NCI-H128 (cell line): ENCODE measurements at regions not wholly inside any gene's neighbourhood (a gene's known extent, or its start where the extent isn't known, plus 50 kb on each side); places are given as distances from the start of the nearest gene placed in this dataset.
A peak's percentile ranks its signal among the peaks of the same experiment; 100 is the strongest.

Experiments
- DNase-seq: peaks from one replicate; lab custom pipeline; 2025; ENCODE audit not compliant: unreplicated experiment; lab: John Stamatoyannopoulos, UW

DNA sequence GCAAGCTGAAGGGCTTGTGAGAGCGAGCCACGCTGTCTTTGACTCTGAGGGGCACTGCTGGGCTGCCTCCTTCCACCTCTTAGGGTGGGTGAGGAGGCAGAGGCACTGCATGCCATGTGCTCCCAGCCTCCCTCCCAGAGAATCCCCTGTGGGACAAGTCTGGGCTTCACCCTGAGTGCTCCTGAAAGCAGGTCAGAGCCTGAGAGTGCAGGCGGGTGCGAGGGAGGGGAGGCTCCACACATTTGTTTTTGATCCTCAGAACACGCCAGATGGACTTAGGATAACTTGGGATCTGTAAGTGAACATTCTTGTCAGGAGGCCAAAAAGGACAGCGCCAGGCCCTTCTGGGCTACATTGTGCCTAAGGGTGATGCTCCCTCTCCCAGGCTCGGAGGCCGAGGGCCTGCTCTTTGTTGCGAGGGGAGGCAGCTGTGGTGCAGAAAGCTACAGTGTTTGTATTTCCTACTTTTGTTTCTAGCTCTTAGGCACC, 155.4 kb downstream of the TMX1 start:
- no peak for DNase-seq

GRCh38 chr14:51396222-51396815, 156.3 kb downstream of the TMX1 start:
- no peak for DNase-seq

- no peak for DNase-seq
Observed at GRCh38 chr14:51398898-51399297, 158.9 kb downstream of the TMX1 start.

GRCh38 chr14:51400139-51400538, 160.1 kb downstream of the TMX1 start:
- no peak for DNase-seq

- DNase-seq = no peak
Observed at GRCh38 chr14:51401272-51401671, 161.2 kb downstream of the TMX1 start.

DNA sequence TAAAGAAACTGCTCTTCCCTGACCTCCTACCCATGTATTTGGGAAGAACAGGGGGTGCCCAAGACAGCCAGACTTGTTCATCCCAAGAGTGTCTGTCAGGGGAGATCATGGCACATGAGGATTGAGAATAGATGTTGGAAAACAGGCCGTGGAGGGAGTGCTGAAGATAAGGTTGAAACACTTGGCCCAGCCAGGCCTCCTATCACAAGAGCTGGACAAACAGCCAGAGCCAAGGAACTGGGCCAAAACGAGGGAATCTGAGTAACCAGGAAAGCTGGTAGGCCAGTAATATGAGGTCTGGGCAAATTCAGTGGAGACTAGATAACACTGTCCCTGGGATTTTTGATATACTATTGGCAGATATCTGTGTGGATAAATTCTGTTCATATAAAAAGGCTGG, 161.7 kb downstream of the TMX1 start:
- no peak for DNase-seq

DNA sequence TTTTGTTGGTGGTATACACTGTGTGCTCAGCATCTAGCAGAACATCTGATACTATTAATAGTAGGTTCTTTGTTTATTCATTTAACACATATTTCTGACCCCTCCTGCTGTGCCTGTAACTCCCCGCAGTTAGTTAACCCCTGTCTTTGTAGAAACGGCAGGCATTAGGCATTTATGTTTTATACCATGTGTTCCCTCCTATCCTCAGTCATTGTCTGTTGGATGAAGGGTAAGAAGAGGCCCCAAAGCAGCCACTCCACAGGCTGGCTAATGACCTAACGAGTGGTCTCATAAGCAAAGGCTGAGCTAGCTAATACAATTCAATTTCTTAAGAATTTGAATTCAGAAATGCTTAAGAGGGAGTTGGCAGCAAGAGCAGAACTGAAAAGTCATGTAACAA, 170.8 kb downstream of the TMX1 start:
- DNase-seq = no peak

DNA sequence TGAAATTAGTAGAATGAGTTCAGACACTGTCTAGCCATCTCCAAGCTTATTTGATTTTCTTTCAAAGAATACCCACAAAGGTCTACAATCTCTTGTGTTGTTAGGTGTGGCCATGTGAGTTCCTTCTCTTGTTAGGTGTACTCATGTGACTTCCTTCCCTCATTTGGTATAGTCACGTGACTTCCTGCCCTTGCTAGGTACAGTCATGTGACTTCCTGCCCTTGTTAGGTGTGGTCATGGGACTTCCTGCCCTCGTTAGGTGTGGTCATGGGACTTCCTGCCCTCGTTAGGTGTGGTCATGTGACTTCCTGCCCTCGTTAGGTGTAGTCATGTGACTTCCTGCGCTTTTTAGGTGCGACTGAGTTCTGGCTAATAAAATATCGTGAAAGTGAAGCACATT, 179.6 kb downstream of the TMX1 start:
- DNase-seq = no peak

GRCh38 chr14:51422704-51423103, 182.7 kb downstream of the TMX1 start:
- DNase-seq = no peak

DNA sequence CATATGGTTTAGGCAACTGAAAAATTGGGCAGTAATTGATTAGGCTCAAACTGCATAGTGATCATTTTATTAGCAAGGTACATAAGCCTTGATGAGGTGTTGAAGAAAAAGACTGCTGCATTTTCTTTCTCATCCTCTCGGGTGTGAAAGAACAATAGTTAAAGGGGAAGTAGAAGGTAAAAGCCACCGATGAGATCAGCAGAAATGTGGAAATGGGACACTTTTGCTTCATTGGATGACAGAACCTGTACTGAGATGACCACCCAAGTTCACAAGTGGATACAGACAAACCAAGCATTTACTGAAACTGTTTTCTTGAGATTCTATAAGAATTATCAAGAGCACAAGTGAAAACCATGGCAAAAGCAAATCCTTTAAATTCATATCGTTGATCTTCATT, 184.0 kb downstream of the TMX1 start:
- no peak for DNase-seq

GRCh38 chr14:51424561-51425251, 184.7 kb downstream of the TMX1 start:
- DNase-seq = no peak

- DNase-seq = no peak
Observed at GRCh38 chr14:51428981-51429380, 188.9 kb downstream of the TMX1 start.

GRCh38 chr14:51430079-51430478, 190.0 kb downstream of the TMX1 start:
- no peak for DNase-seq

DNA sequence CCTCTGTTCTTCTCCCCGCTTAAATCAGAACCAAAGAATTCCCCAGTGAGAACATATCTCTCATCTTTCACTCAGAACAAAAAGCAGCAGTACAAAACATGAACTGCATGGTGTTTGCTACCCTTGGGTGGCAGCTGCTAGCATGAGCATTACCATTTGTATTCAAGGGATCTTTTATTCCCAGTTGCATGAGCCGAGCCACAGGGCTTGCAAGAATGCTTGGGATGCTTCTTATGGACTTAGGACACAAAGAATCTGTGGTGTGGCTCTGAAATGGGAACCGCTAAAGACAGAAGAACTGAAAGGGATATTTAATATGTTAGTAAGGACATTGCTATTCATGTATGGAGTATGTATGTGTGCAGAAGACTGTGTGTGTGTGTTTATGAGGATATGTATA, 190.6 kb downstream of the TMX1 start:
- DNase-seq = peak; percentile 12

DNA sequence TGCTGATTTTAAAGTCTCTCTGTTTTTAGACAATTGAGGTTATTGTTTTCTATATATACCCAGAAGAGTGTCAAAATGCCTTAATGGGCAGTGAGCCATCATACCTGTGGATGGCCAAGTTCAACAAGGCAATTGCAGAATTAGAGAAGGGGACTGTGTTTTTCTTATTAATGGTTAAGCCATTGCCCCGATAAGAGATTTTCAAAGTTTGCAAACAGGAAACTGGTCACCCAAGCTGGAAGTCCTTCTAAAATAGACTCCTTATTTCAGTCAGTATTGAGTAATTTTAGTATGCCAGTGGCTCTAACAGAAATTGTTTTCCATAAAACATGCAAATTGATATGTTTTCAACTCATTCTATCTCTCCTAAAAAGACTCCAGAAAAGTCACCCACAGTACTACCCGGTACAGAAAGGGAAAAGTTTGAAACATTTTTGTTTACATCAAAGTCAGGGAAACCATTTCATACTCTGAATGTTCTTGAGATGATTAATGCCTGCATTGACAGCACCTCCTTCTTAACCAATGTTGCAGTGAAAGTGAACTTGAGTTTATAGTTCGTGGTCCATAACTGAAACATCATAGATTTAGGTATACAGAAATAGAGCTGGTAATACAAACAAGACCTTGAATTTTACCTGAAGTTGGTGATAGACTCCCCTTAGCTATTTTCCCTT, 191.1 kb downstream of the TMX1 start:
- no peak for DNase-seq

DNA sequence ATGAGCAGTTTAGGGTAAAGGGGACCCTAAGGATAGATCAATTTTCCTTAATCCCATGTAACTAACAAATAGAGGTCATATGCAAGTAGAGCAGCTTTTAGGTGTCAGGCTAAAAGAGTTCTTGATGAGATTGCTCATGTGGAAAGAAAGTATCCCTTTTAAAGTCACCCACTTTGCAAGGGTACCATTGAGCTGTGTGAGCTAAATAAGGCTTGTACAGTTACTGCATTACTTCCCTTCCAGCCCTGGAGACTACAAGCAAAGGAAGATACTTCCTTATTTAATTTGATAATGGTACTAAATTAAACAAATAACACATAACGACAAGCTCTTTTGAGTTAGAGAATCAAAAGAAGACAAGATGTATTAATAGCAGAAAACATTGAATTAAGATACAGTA, 191.7 kb downstream of the TMX1 start:
- no peak for DNase-seq

DNA sequence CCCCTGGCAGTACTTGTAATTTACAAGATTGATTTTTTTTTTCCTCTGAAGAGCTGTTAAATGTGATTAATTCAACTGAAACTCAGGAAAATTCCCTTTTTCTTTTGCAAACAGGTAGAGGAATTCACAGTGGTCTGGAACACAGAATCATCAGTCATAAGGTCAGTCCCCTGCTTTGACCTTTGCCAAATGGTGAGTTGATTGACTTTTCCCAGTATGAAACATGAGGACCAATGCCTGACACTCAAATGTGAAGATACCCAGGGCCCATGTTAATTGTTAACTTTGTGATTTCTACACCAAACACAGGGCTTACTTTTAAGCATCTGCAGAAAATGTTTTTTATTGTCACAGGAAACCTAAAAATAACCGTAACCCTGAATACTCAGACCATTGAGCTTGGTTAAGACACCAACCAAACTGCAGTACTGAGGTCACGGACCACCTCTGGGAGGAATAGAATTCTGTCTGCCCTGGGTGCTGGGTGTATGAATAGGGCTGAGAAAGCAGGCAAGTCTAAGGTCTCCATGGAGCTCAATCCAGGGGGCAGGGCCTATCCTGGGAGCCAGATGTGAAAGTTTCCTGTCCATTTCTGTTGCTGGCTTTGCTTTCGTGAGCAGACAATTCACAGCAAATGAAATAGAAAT, 192.4 kb downstream of the TMX1 start:
- no peak for DNase-seq

DNA sequence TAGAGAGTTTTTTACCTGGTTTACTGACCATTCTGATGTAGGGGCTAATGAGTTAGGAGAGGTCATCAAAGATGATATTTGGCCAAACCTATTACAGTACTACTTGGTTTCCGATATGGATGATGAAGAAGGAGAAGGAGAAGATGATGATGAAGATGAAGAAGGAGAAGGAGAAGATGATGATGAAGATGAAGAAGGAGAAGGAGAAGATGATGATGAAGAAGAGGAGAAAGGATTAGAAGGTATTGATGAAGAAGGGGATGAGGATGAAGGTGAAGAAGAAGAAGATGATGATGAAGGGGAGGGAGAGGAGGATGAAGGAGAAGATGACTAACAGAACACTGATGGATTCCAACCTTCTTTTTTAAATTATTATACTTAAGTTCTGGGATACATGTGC, 196.6 kb downstream of the TMX1 start:
- DNase-seq = no peak

DNA sequence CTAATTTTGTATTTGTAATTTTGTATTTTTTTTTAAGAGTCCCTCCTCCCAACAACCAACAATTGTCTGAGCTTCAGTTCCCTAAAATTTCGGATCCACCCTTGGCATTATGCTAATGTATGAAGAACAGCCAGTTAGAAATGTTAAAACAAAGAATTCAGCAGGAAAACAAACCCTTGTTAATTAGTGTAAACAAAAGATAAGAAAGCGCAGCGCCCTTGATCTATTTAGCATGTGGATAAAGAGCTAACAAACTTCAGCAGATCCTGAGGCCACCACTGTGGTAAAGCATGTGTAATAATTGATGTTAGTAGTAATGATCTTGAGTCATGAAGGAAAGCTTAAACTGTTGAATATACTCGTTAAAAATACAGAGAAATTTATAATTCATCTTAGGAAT, 199.8 kb downstream of the TMX1 start:
- DNase-seq = no peak

DNA sequence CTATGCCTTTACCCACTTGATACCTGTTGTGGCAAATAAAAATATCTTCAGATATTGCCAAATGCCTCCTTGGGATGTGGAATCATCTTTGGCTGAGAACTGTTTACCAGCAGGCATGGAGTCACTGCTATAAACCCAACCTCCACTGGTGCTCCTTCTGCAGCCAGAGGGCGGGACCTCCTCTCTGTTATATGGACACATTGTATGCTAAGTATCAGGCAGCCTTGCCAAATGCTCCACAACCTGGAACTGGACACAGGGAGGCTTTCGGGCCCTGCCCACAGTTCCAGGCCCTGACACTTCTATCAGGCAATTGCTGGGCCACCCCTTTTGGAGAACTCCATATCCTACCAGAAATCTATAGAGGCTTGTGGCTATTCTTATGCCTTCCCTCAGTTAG, 201.0 kb downstream of the TMX1 start:
- DNase-seq = no peak

DNA sequence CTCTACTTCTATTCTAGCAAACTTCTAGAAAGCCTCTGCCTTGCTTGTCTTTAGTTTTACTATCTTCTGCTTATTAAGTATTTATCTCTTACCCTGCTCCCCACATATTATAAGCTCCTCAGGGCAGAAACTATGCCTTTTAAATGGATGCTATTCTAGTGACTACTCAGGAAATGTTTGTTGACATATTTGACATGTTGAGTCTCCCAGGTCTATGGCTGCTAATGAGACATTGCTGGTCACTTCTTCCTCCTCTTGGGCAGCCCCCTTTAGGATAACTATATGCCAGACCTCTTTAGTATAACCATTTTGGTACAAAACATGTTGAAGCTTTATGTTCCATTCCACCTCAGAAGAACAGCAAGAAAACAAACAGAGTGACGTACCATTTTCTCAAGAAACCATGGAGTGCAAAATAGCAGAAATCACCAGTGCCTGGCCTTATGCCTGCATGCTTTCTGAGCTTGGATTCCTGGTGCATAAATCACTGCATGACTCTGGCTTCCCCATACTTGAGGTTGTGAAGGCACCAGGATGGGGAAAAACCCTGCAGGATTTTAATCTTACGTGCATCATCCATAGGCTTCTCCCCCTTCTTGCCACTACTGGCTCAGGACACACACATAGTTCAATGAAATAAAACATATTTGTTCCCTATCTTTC, 202.6 kb downstream of the TMX1 start:
- no peak for DNase-seq
